BJ (cell line): ENCODE measurements at regions not wholly inside any gene's neighbourhood (a gene's known extent, or its start where the extent isn't known, plus 50 kb on each side); places are given as distances from the start of the nearest gene placed in this dataset.

Experiments used
- CTCF ChIA-PET: fragments of 350-600 bp; formaldehyde crosslinking; extraction: SDS; loops from one replicate; lab custom pipeline; 2021; ENCODE audit warnings: antibody characterized with exemption, inconsistent platforms; lab: Yijun Ruan, JAX
- POLR2A ChIA-PET: fragments of 300-600 bp; sonication (Branson Sonifier 250); formaldehyde crosslinking; extraction: SDS; loops from one replicate; lab custom pipeline; 2021; ENCODE audit warnings: antibody characterized with exemption; lab: Charles Lee
- DNase-seq: peaks from one replicate; pipeline ENCODE4 v3.0.0-alpha.2; 2011; ENCODE audit warnings: low read depth
- H3K27me3 ChIP-seq: 2 replicates; pipeline ENCODE4 v1.6.0; 2011; ENCODE audit warnings: low read length; ENCODE audit not compliant: control insufficient read depth, insufficient read depth
- H3K36me3 ChIP-seq: 2 replicates; pipeline ENCODE4 v1.5.1; 2011; ENCODE audit warnings: low read length; ENCODE audit not compliant: control insufficient read depth, insufficient read depth
- H3K4me3 ChIP-seq: 2 replicates; pipeline ENCODE4 v1.5.1; 2011; ENCODE audit warnings: low read depth, mild to moderate bottlenecking, control low read depth, low read length
- CTCF ChIP-seq: IDR thresholded peaks from 2 replicates; pipeline ENCODE4 v1.5.1; 2011; ENCODE audit warnings: low read depth, mild to moderate bottlenecking, control low read depth, inconsistent platforms, low read length, moderate library complexity; ENCODE audit not compliant: insufficient read depth

DNA sequence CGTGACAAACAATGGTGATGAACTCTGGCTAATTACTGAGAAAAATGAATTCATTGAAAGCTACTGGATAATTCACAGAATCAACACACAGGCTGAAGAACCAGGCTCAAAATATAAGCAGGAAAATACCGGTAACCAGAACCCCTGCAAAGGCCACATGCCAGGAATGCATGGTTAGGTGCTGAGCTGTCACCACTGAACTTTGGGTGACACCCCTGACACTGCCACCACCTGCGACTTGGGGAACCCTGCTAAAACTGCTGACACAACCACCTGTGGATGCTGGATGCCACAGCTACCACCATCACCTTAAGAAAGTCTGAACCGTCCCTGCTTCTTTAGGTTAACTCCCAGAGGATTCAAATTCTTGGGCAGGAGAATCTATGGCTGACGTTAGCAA is 72.0 kb upstream of the NR4A3 start:
- DNase-seq = no peak
- no peak overlapping the region for H3K4me3 ChIP-seq

GRCh38 chr9:99750526-99750925 is 71.2 kb upstream of the NR4A3 start:
- Histone ChIP-seq H3K36me3 (no peaks in the 10 kb centered on the region), H3K4me3 (no peak overlapping the region), H3K27me3 (no peaks in the 10 kb centered on the region)
- TF ChIP-seq CTCF = no peak
- DNase-seq = no peak
- ChIA-PET CTCF (interaction anchor here (0.6 kb wide), 1 partner anchor 135 kb away, joined by 3 read pairs; no protein-coding TSS in a partner anchor), POLR2A (no interaction called here)

More for the DNA sequence above, 72.0 kb upstream of the NR4A3 start:
- TF ChIP-seq CTCF = no peak
- Histone ChIP-seq H3K36me3 (no peaks in the 10 kb centered on the region), H3K27me3 (no peaks in the 10 kb centered on the region)
- POLR2A ChIA-PET = no interaction called here
- CTCF ChIA-PET = no interaction called here

GRCh38 chr9:99752417-99753109 is 69.1 kb upstream of the NR4A3 start:
- no peak for TF ChIP-seq CTCF
- peak; percentile 92 for DNase-seq
- ChIA-PET CTCF (no interaction called here), POLR2A (no interaction called here)
- H3K36me3 ChIP-seq = no peaks in the 10 kb centered on the region
- no peaks in the 10 kb centered on the region for H3K27me3 ChIP-seq
- no peak overlapping the region for H3K4me3 ChIP-seq

GRCh38 chr9:99753436-99753835 is 68.2 kb upstream of the NR4A3 start:
- ChIA-PET CTCF (interaction anchor here (1.0 kb wide), 1 partner anchor 11 kb away, joined by 4 read pairs; no protein-coding TSS in a partner anchor), POLR2A (no interaction called here)
- Histone ChIP-seq H3K36me3 (no peaks in the 10 kb centered on the region), H3K4me3 (no peak overlapping the region), H3K27me3 (no peaks in the 10 kb centered on the region)
- no peak for TF ChIP-seq CTCF
- no peak for DNase-seq

- ChIA-PET CTCF (no interaction called here), POLR2A (no interaction called here)
- no peak for TF ChIP-seq CTCF
- no peaks in the 10 kb centered on the region; the same call in 1 of the 2 replicates for H3K27me3 ChIP-seq
- no peak overlapping the region for H3K4me3 ChIP-seq
- no peak for DNase-seq
- no peaks in the 10 kb centered on the region for H3K36me3 ChIP-seq
Observed at GRCh38 chr9:99760421-99760820, 61.3 kb upstream of the NR4A3 start.
